Spleen (tissue), 7 donors: ENCODE measurements at regions not wholly inside any gene's neighbourhood (a gene's known extent, or its start where the extent isn't known, plus 50 kb on each side); places are given as distances from the start of the nearest gene placed in this dataset.

ENCODE experiments used
- CTCF ChIP-seq, 11 experiments: fragments of 200-600 bp in 7 of 11; fragments of 450-650 bp in 4 of 11; sonication (generic) in 4 of 11; IDR thresholded peaks in 8 of 11; conservative IDR thresholded peaks in 3 of 11; 1 replicate in 7 of 11; 2 replicates in 4 of 11; pipeline versions ENCODE4 v1.4.0 to v1.8.0; 2016 to 2021; ENCODE audit warnings: antibody characterized with exemption in 11 of 11, inconsistent platforms in 4 of 11, mild to moderate bottlenecking in 1 of 11
- POLR2A ChIP-seq, 3 donors: fragments of 450-650 bp; IDR thresholded peaks; one replicate each; pipeline ENCODE4 v1.5.1; 2017; ENCODE audit warnings: antibody characterized with exemption in 3 of 3, mild to moderate bottlenecking in 1 of 3
- donor health status: DM: no; HTN: no; CAD: no; lungs with moderate emphysema.
- donor health status: DM: no; HTN: no; CAD: no.
- donor health status: DM: no; HTN: no; CAD: no.

GRCh38 chr1:5385096-5385799, 607.0 kb downstream of the NPHP4 start:
- TF ChIP-seq CTCF (IDR thresholded peaks at IDR 0.05 in 8 of 11, conservative IDR thresholded peaks at IDR 0.05 in 3 of 11) (no peak), POLR2A (IDR thresholded peaks at IDR 0.05) (no peak)
